ENCODE measurements at regions not wholly inside any gene's neighbourhood (a gene's known extent, or its start where the extent isn't known, plus 50 kb on each side); places are given as distances from the start of the nearest gene placed in this dataset.
"Not testable (repeated sequence)": the region's sequence is repeated elsewhere in the genome, so short reads cannot be mapped to it uniquely, and the experiment has no call there.

- no peak for DNase-seq (ENCODE audit: low read depth in 2 of 2)
These were observed 106.7 kb upstream of the DTNBP1 start for GRCh38 chr6:15769511-15770018.

GRCh38 chr6:15768999-15769398 lies 106.2 kb upstream of the DTNBP1 start:
- DNase-seq (ENCODE audit: low read depth in 2 of 2): no peak

- no peak for DNase-seq (ENCODE audit: low read depth in 2 of 2)
These were observed 101.0 kb upstream of the DTNBP1 start for GRCh38 chr6:15763837-15764236.

- DNase-seq (ENCODE audit: low read depth in 2 of 2): no peak
These were observed 100.5 kb upstream of the DTNBP1 start for GRCh38 chr6:15763364-15763763.

GRCh38 chr6:15761045-15761502 lies 98.2 kb upstream of the DTNBP1 start:
- no peak for DNase-seq (ENCODE audit: low read depth in 2 of 2)

- DNase-seq (ENCODE audit: low read depth in 2 of 2): no peak
These were observed 95.9 kb upstream of the DTNBP1 start for GRCh38 chr6:15758631-15759215.

GRCh38 chr6:15755526-15755925 lies 92.7 kb upstream of the DTNBP1 start:
- DNase-seq (ENCODE audit: low read depth in 2 of 2): no peak

GRCh38 chr6:15754706-15755079 lies 91.9 kb upstream of the DTNBP1 start:
- DNase-seq (ENCODE audit: low read depth in 2 of 2): no peak

GRCh38 chr6:15754035-15754705 lies 91.3 kb upstream of the DTNBP1 start:
- DNase-seq (ENCODE audit: low read depth in 2 of 2): no peak

GRCh38 chr6:15752820-15753219 lies 90.0 kb upstream of the DTNBP1 start:
- DNase-seq (ENCODE audit: low read depth in 2 of 2): no peak

- DNase-seq (ENCODE audit: low read depth in 2 of 2): no peak
These were observed 89.0 kb upstream of the DTNBP1 start for GRCh38 chr6:15751721-15752350.

GRCh38 chr6:15748341-15748740 lies 85.5 kb upstream of the DTNBP1 start:
- no peak for DNase-seq (ENCODE audit: low read depth in 2 of 2)

GRCh38 chr6:15747354-15747883 lies 84.6 kb upstream of the DTNBP1 start:
- no peak for DNase-seq (ENCODE audit: low read depth in 2 of 2)

- DNase-seq (ENCODE audit: low read depth in 2 of 2): no peak
These were observed 83.0 kb upstream of the DTNBP1 start for GRCh38 chr6:15745781-15746180.

- DNase-seq (ENCODE audit: low read depth in 2 of 2): no peak
These were observed 82.1 kb upstream of the DTNBP1 start for GRCh38 chr6:15744818-15745402.

GRCh38 chr6:15742013-15742412 lies 79.2 kb upstream of the DTNBP1 start:
- DNase-seq (ENCODE audit: low read depth in 2 of 2): not testable (repeated sequence)

GRCh38 chr6:15741405-15741804 lies 78.6 kb upstream of the DTNBP1 start:
- DNase-seq (ENCODE audit: low read depth in 2 of 2): no peak

GRCh38 chr6:15739867-15740266 lies 77.0 kb upstream of the DTNBP1 start:
- DNase-seq (ENCODE audit: low read depth in 2 of 2): no peak

- no peak for DNase-seq (ENCODE audit: low read depth in 2 of 2)
These were observed 76.5 kb upstream of the DTNBP1 start for GRCh38 chr6:15739353-15739752.

GRCh38 chr6:15738195-15738594 lies 75.4 kb upstream of the DTNBP1 start:
- not testable (repeated sequence) for DNase-seq (ENCODE audit: low read depth in 2 of 2)

GRCh38 chr6:15736297-15736696 lies 73.5 kb upstream of the DTNBP1 start:
- DNase-seq (ENCODE audit: low read depth in 2 of 2): no peak

GRCh38 chr6:15735567-15736265 lies 72.9 kb upstream of the DTNBP1 start:
- DNase-seq (ENCODE audit: low read depth in 2 of 2): no peak

Data from stimulated activated CD4-positive, alpha-beta T cell treated with anti-CD3 and anti-CD28 coated beads, Interleukin-12 subunit alpha, Interleukin-12 subunit beta, amount 100 ng/mL, for 24 hours (primary cell).